Activated CD4-positive, alpha-beta T cell treated with anti-CD3 and anti-CD28 coated beads, Interleukin-2, amount 50 U/mL, for 16 hours (primary cell): ENCODE measurements at regions not wholly inside any gene's neighbourhood (a gene's known extent, or its start where the extent isn't known, plus 50 kb on each side); places are given as distances from the start of the nearest gene placed in this dataset.
"Not testable (repeated sequence)": the region's sequence is repeated elsewhere in the genome, so short reads cannot be mapped to it uniquely, and the experiment has no call there.

Experiments used
- DNase-seq: peaks from one replicate; pipeline ENCODE4 v3.0.0-alpha.2; 2020

- DNase-seq, result no peak
Observed at GRCh38 chr6:4676016-4676415, 100.2 kb upstream of the CDYL start.

GRCh38 chr6:4675121-4675520 is 101.1 kb upstream of the CDYL start:
- DNase-seq, result no peak

GRCh38 chr6:4673861-4674260 is 102.3 kb upstream of the CDYL start:
- no peak for DNase-seq

GRCh38 chr6:4672772-4673171 is 103.4 kb upstream of the CDYL start:
- DNase-seq, result no peak

GRCh38 chr6:4671587-4672115 is 104.6 kb upstream of the CDYL start:
- no peak for DNase-seq

- no peak for DNase-seq
Observed at GRCh38 chr6:4670824-4671409, 105.3 kb upstream of the CDYL start.

- DNase-seq, result no peak
Observed at GRCh38 chr6:4670290-4670689, 105.9 kb upstream of the CDYL start.

GRCh38 chr6:4668271-4669179 is 107.7 kb upstream of the CDYL start:
- DNase-seq, result no peak

- no peak for DNase-seq
Observed at GRCh38 chr6:4667591-4667990, 108.6 kb upstream of the CDYL start.

- no peak for DNase-seq
Observed at GRCh38 chr6:4666886-4667513, 109.2 kb upstream of the CDYL start.

- no peak for DNase-seq
Observed at GRCh38 chr6:4665489-4666417, 110.5 kb upstream of the CDYL start.

GRCh38 chr6:4664911-4665310 is 111.3 kb upstream of the CDYL start:
- no peak for DNase-seq

GRCh38 chr6:4664117-4664626 is 112.0 kb upstream of the CDYL start:
- no peak for DNase-seq

GRCh38 chr6:4662886-4663285 is 113.3 kb upstream of the CDYL start:
- DNase-seq, result no peak

- DNase-seq, result no peak
Observed at GRCh38 chr6:4661391-4661790, 114.8 kb upstream of the CDYL start.

- no peak for DNase-seq
Observed at GRCh38 chr6:4660377-4661321, 115.6 kb upstream of the CDYL start.

- DNase-seq, result not testable (repeated sequence)
Observed at GRCh38 chr6:4659719-4660118, 116.5 kb upstream of the CDYL start.

- no peak for DNase-seq
Observed at GRCh38 chr6:4658486-4658885, 117.7 kb upstream of the CDYL start.

GRCh38 chr6:4656106-4656505 is 120.1 kb upstream of the CDYL start:
- DNase-seq, result no peak

- no peak for DNase-seq
Observed at GRCh38 chr6:4655196-4656025, 120.8 kb upstream of the CDYL start.
